Astrocyte (in vitro differentiated cells and primary cell): ENCODE measurements at regions not wholly inside any gene's neighbourhood (a gene's known extent, or its start where the extent isn't known, plus 50 kb on each side); places are given as distances from the start of the nearest gene placed in this dataset.

ENCODE experiments used
- DNase-seq: peaks from one replicate; pipeline ENCODE4 v3.0.0-alpha.2; 2010; ENCODE audit warnings: low read depth
- FAIRE-seq: peaks from 2 replicates; lab custom pipeline; 2011; peaks lifted over from hg19 to GRCh38; lab: Jason Lieb, UNC
- H2AFZ ChIP-seq: 2 replicates; pipeline ENCODE4 v1.6.0; 2012; ENCODE audit warnings: low read depth, low read length, inconsistent platforms
- H3K27ac ChIP-seq: 2 replicates; pipeline ENCODE4 v1.5.1; 2011; ENCODE audit warnings: low read depth, low read length, inconsistent platforms
- H3K27me3 ChIP-seq: 2 replicates; pipeline ENCODE4 v1.6.0; 2011; ENCODE audit warnings: low read length, inconsistent platforms; ENCODE audit not compliant: insufficient read depth
- H3K36me3 ChIP-seq: 2 replicates; pipeline ENCODE4 v1.5.1; 2011; ENCODE audit warnings: low read length, inconsistent platforms; ENCODE audit not compliant: insufficient read depth
- H3K4me1 ChIP-seq: 2 replicates; pipeline ENCODE4 v1.5.1; 2011; ENCODE audit warnings: low read length, inconsistent platforms; ENCODE audit not compliant: insufficient read depth
- H3K4me2 ChIP-seq: 2 replicates; pipeline ENCODE4 v1.6.0; 2012; ENCODE audit warnings: low read length, inconsistent platforms
- H3K4me3 ChIP-seq: 2 replicates; pipeline ENCODE4 v1.5.1; 2011; ENCODE audit warnings: low read depth, mild to moderate bottlenecking, low read length, inconsistent platforms; ENCODE audit not compliant: insufficient read depth
- H3K79me2 ChIP-seq: 2 replicates; pipeline ENCODE4 v1.6.0; 2012; ENCODE audit warnings: mild to moderate bottlenecking, low read length, inconsistent platforms; ENCODE audit not compliant: insufficient read depth
- H3K9ac ChIP-seq: 2 replicates; pipeline ENCODE4 v1.6.0; 2012; ENCODE audit warnings: mild to moderate bottlenecking, low read length, inconsistent platforms
- H3K9me3 ChIP-seq: 2 replicates; pipeline ENCODE4 v1.5.1; 2012; ENCODE audit warnings: low read depth, mild to moderate bottlenecking, low read length, inconsistent platforms; ENCODE audit not compliant: insufficient read depth
- H4K20me1 ChIP-seq: 2 replicates; pipeline ENCODE4 v1.6.0; 2012; ENCODE audit warnings: low read length, inconsistent platforms; ENCODE audit not compliant: insufficient read depth
- H3K27ac Mint-ChIP-seq: one replicate; pipeline ENCODE4 v1.8.0; 2021; ENCODE audit warnings: mild to moderate bottlenecking, mixed read lengths; ENCODE audit not compliant: unreplicated experiment
- H3K27me3 Mint-ChIP-seq: one replicate; pipeline ENCODE4 v1.8.0; 2021; ENCODE audit warnings: low read depth, mixed read lengths; ENCODE audit not compliant: unreplicated experiment
- H3K36me3 Mint-ChIP-seq: one replicate; pipeline ENCODE4 v1.8.0; 2021; ENCODE audit warnings: low read depth, mixed read lengths; ENCODE audit not compliant: unreplicated experiment
- H3K4me1 Mint-ChIP-seq: one replicate; pipeline ENCODE4 v1.8.0; 2021; ENCODE audit warnings: low read depth, mixed read lengths; ENCODE audit not compliant: unreplicated experiment
- H3K4me3 Mint-ChIP-seq: one replicate; pipeline ENCODE4 v1.8.0; 2021; ENCODE audit warnings: mild to moderate bottlenecking, moderate library complexity, mixed read lengths; ENCODE audit not compliant: unreplicated experiment
- H3K9me3 Mint-ChIP-seq: one replicate; pipeline ENCODE4 v1.8.0; 2021; ENCODE audit warnings: mild to moderate bottlenecking, mixed read lengths; ENCODE audit not compliant: unreplicated experiment
- EZH2 ChIP-seq: IDR thresholded peaks from 2 replicates; pipeline ENCODE4 v1.6.1; 2012; ENCODE audit warnings: mild to moderate bottlenecking, low read length, inconsistent platforms; ENCODE audit not compliant: insufficient read depth
- TF ChIP-seq, protein P1 (sequence below): IDR thresholded peaks from 2 replicates; pipeline ENCODE4 v1.5.1; 2011; ENCODE audit warnings: low read depth, mild to moderate bottlenecking, inconsistent platforms, low read length, moderate library complexity; ENCODE audit not compliant: insufficient read depth

- no peaks in the 10 kb centered on the region for H3K27me3 Mint-ChIP-seq
Observed at GRCh38 chr4:125191232-125191631, 123.5 kb upstream of the FAT4 start.

DNA sequence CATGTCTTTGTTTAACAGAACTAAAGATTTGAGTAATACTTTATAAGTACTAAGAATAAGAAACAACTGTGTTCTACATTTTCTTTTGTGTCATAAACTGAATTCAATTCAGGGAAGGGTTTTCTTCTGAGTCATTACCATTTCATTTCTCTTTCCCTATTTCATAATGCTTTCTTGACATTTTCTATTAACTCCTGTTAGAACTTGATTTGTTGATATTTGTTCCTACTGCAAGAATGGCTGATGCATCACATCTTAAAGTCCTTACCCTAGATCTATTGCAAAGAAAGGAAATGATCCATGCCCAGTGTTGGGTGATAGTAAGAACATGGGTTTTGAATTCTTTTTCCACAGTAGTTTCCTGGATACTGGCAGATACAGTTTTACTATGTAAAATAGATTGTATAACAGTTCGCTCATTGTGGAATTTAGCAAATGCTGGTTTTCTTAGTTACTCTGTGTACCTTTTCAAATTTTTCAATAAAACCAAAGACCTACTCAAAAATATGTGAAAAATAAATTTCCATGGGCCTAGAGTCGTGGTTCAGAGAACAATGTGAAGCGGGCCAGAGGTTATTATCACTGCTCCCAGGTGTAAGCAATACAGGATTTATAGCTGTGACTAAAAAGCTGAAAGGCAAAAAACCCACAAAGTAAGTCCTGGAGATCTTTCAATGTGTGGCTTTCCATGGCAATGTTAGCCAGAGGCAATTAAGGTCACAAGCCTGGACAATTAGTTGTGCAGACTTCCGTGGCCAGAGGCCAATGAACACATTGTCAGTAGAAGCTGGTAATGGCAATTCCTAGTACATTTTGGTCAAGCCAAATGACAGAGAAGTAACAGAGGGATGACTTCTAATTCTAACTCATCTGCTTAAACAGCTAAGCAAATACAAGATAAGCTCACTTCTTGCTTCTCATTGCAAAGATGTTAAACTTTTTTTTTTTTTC, 127.3 kb upstream of the FAT4 start:
- Histone ChIP-seq H3K9ac (no peak overlapping the region), H3K36me3 (no peaks in the 10 kb centered on the region), H3K79me2 (no peaks in the 10 kb centered on the region), H4K20me1 (no peaks in the 10 kb centered on the region), H3K27me3 (no peaks in the 10 kb centered on the region), H3K4me2 (peak overlapping the region; percentile 24), H3K4me1 (peaks cover 4% of the 10 kb centered on the region), H3K27ac (no peak overlapping the region), H3K4me3 (no peak overlapping the region), H3K9me3 (no peaks in the 10 kb centered on the region), H2AFZ (no peak overlapping the region)
- Mint-ChIP-seq H3K4me3 (no peak overlapping the region), H3K27ac (no peak overlapping the region), H3K27me3 (no peaks in the 10 kb centered on the region), H3K9me3 (no peaks in the 10 kb centered on the region), H3K4me1 (no peaks in the 10 kb centered on the region), H3K36me3 (no peaks in the 10 kb centered on the region)
- DNase-seq = peak; percentile 80
- no peak for TF ChIP-seq EZH2
- TF ChIP-seq, protein P1, sequence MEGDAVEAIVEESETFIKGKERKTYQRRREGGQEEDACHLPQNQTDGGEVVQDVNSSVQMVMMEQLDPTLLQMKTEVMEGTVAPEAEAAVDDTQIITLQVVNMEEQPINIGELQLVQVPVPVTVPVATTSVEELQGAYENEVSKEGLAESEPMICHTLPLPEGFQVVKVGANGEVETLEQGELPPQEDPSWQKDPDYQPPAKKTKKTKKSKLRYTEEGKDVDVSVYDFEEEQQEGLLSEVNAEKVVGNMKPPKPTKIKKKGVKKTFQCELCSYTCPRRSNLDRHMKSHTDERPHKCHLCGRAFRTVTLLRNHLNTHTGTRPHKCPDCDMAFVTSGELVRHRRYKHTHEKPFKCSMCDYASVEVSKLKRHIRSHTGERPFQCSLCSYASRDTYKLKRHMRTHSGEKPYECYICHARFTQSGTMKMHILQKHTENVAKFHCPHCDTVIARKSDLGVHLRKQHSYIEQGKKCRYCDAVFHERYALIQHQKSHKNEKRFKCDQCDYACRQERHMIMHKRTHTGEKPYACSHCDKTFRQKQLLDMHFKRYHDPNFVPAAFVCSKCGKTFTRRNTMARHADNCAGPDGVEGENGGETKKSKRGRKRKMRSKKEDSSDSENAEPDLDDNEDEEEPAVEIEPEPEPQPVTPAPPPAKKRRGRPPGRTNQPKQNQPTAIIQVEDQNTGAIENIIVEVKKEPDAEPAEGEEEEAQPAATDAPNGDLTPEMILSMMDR = no peak
- no peak for FAIRE-seq

More at GRCh38 chr4:125191232-125191631, 123.5 kb upstream of the FAT4 start:
- DNase-seq (peak; percentile 95), FAIRE-seq (no peak)
- Histone ChIP-seq H3K36me3 (no peaks in the 10 kb centered on the region), H3K4me3 (no peak overlapping the region), H3K27me3 (no peaks in the 10 kb centered on the region), H3K9ac (no peak overlapping the region), H4K20me1 (no peaks in the 10 kb centered on the region), H3K4me2 (no peak overlapping the region), H3K79me2 (no peaks in the 10 kb centered on the region), H2AFZ (no peak overlapping the region), H3K27ac (no peak overlapping the region), H3K4me1 (peaks cover 4% of the 10 kb centered on the region), H3K9me3 (no peaks in the 10 kb centered on the region)
- TF ChIP-seq, protein P1 = no peak
- TF ChIP-seq EZH2 = no peak
- Mint-ChIP-seq H3K4me1 (no peaks in the 10 kb centered on the region), H3K9me3 (no peaks in the 10 kb centered on the region), H3K4me3 (no peak overlapping the region), H3K27ac (no peak overlapping the region), H3K36me3 (no peaks in the 10 kb centered on the region)

DNA sequence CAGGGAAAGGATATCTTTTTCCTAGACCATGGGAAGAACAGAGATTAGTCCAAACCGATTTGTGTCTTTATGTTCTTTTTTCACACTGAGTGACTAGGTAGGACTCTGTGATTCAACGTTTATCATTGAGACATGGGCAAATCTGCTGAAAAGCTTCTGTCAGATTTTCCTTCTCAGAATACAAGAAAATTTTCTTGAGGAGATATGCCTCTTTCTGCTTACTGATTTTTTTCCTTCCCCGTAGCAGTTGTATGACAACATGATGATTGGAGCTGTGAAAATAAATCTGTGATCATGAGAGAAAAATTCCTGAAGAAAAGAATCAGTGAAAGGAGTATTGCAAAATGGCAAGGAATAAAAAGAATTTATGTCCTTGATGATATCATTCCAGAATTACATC, 130.6 kb upstream of the FAT4 start:
- no peak for TF ChIP-seq EZH2
- TF ChIP-seq, protein P1 = no peak
- Mint-ChIP-seq H3K4me1 (no peaks in the 10 kb centered on the region), H3K9me3 (no peaks in the 10 kb centered on the region), H3K27me3 (no peaks in the 10 kb centered on the region), H3K27ac (no peak overlapping the region), H3K36me3 (no peaks in the 10 kb centered on the region), H3K4me3 (no peak overlapping the region)
- no peaks in the 10 kb centered on the region for H3K36me3 ChIP-seq
- H2AFZ ChIP-seq = no peak overlapping the region
- H3K4me3 ChIP-seq = no peak overlapping the region
- H3K27ac ChIP-seq = no peak overlapping the region
- no peak overlapping the region for H3K4me2 ChIP-seq
- H3K9ac ChIP-seq = no peak overlapping the region
- no peaks in the 10 kb centered on the region for H3K27me3 ChIP-seq
- no peak for FAIRE-seq
- H3K4me1 ChIP-seq = no peaks in the 10 kb centered on the region
- H3K9me3 ChIP-seq = no peaks in the 10 kb centered on the region
- DNase-seq = no peak
- H3K79me2 ChIP-seq = no peaks in the 10 kb centered on the region
- no peaks in the 10 kb centered on the region for H4K20me1 ChIP-seq
